ENCODE measurements at regions not wholly inside any gene's neighbourhood (a gene's known extent, or its start where the extent isn't known, plus 50 kb on each side); places are given as distances from the start of the nearest gene placed in this dataset.

- no peak for DNase-seq
Observed at GRCh38 chr10:44301781-44302355, 83.0 kb downstream of the CXCL12 start.

GRCh38 chr10:44300666-44301649, 83.9 kb downstream of the CXCL12 start:
- no peak for DNase-seq

DNA sequence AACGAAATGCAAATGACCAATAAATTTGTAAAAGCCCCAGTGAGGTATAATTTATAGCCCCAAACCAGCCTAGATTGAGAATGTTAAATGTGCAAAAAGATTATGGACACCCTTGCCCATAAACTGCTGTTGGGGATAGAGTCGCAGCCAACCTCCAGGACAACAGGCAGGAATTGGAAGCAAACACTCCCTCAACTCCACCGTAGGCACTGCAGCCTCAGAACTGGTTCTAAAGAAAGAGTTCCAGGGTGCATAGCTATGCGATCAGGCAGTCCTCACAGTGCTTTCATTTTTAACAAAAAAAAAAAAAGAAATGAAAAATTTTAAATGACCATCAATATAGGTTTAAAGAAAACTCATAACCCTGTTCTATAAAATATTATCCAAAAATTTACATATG, 86.2 kb downstream of the CXCL12 start:
- DNase-seq = no peak

DNA sequence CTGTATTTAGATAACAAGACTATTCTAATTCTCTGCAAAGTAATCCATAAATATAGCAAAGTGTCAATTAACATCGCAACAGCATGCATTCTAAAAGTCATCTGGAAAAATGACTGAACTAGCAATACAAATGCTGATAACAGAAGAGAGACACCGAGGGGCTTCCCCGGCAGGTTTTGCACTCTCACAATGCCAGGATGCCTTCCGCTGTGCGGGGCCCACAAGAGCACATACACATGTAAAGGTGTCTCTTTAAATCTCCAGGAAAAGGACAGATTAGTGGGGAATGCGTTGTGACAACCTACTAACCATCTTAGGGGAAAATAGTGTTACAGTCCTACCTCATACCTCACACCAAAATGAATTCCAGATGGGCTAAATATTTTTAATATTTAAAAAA, 86.9 kb downstream of the CXCL12 start:
- DNase-seq = no peak

DNA sequence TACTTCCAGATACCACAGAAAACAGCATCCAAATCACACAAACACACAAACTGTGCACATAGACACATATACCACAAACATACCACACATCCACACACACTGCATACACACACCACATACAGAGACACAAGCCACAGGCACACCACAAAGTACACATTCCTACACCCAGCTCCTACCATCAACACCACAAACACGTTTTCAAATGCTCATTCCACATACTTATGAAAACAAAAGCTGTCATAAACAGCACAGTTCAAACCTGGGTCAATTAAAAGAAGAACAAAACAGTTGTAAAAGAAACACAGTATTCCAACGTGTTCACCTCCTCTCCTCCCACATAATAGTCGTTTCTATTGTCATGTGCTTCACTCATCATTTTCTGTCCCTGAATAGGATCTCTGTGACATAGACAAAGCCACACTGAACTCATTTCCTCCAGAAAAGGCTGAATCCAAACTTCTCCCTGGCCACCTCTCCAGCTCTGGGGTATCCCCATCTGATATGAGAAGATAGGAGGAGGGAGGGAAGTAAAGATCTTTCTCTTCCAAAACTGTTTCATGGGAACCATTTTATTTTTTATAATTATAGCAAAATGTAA, 89.2 kb downstream of the CXCL12 start:
- DNase-seq = no peak

DNA sequence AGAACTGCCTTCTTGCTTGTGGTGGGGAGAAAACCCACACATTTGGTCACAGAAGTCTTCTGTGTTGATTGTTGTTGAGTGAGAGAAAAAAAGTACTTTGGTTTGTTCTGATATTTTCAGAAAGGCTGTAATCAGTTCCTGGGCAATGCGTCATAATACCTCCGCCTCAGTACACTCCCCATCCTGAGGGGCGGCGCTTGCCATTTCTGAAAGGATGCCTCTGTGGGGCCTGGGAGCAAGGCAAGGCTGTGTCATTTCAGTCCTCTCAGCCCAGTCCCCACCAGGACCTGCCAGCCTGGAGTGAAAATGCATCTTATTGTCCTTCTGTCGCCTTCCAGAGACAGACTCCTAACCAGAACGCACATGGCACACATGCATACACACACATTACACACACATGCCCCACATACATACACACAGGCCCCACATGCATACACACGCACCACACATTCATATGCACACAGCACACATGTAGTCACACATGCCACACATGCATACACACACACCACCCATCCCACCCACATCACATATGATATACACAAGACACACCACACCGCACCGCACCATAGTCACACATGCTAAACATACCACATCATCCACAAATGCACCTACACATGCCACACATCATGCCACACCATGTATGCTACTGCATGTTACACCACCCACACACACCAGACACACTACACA, 90.0 kb downstream of the CXCL12 start:
- DNase-seq = no peak

- DNase-seq = no peak
Observed at GRCh38 chr10:44293842-44294241, 91.1 kb downstream of the CXCL12 start.

- DNase-seq = no peak
Observed at GRCh38 chr10:44293306-44293778, 91.6 kb downstream of the CXCL12 start.

GRCh38 chr10:44292390-44293002, 92.4 kb downstream of the CXCL12 start:
- no peak for DNase-seq

- DNase-seq = no peak
Observed at GRCh38 chr10:44291091-44291490, 93.8 kb downstream of the CXCL12 start.

DNA sequence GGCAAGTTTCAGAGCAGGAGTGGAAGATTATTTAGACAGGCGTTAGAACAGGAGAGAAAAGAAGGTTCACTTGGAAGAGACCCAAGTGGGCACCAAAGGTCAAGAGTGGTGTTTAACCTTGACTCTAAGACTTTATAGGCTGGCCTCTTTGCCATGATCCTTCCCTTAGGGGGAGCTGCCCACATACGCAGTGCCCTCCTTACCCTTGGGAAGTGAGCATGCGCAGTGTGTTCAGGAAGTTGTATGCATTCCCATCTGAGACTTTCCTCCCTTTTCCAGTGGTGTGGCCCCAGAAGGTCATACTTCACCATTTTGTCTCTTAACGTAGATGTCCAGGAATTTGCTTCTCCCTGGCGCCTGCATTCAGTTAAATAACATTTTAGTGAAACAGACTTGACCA, 95.8 kb downstream of the CXCL12 start:
- no peak for DNase-seq

DNA sequence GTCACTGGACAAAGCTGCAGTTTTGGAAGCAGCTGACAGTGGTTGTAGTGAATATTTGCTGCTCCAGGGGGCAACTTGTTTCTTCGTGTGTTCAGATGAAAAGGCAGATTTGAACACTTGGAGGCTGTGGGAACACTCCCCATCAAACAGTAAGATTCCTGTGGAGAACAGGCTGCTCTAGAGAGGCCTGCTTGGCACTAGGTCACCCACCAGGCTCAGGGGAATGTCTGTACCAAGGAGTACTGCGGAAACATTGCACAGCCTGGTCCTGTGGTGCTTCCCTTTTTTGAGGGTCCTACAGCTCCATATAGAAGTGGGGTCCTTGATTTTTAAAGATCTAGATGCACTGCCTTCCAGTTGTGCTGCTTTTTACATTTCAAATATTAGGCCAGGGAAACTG, 97.5 kb downstream of the CXCL12 start:
- no peak for DNase-seq

GRCh38 chr10:44284198-44285084, 100.5 kb downstream of the CXCL12 start:
- no peak for DNase-seq

GRCh38 chr10:44282626-44283300, 102.1 kb downstream of the CXCL12 start:
- no peak for DNase-seq

DNA sequence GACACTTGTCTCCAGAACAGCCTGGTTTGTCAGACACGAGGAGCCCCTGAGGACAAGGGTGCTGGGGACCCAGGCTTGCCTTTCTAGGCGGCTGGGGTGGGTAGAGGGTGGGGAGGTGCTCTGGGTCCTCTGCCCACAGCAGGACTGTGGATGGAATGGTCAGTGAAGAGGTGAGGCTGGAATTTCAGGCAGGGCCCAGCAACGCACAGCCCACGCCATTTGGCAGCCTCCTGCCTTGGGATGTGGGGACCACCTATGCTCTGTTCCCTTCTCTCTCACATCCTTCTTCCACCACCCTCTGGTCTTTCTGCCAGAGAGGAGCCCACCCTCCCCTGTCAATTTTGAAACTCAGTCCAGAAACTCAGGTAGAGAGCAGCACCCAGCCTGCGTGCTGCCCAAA, 103.2 kb downstream of the CXCL12 start:
- no peak for DNase-seq

DNA sequence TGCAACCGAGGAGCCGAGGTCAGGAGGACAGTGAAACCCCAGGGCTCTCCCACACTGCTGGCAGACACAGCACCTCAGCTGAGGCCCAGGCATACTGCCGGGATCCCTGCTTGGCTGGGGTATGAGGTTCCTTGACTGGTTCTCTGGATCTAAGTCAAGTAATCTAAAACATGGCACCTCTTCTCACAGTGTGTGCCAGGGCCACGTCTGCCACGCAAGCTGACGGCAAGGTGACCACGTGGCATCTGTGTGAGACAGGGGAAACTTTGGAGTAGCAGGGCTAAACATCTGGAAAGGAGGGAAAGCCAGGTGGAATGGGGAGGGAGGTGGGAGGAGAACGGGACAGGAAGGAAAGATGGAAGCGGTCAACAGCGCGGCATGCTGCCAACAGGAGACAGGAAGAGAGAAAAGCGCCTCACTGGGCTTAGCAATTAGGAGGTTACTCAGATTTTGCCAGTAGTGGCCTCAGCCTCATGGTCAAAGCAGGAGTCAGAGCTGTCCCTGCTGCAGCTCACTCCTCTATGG, 103.7 kb downstream of the CXCL12 start:
- no peak for DNase-seq

DNA sequence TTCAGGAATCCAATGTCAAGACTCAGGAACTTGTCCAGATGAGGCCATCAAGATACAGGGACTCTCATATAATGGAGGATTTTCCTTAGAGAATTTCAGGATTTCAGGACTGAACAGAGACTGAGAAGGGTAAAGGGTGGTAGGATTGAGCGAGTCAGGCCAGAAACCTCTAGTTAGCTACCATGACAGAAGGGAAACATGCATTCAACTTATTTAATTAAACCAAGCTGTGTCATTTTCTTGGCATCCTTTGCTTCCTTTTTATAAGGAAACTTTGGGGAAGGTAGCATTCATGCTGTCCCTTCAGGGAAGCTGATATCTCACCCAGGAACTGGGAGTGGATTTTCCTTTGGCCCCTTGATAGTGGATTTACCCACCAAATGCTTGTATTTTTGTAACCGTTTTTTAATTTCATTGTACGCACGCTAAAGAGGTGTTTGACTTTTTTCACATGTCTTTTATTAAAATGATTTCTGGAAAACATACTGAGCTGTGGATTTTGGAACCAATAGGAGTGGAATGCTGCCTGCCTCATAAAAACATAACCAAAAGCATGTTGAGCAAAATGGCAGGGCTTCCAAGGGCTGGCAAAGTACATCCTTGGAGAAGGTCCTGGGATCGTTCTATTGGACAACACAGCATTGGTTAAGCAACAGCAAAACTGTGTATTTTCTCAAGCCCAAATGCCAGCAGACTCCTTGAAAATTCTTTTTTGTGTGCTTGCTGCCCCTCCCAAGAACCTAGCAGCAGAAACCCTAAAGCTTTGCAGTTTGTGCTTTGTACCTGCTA, 104.5 kb downstream of the CXCL12 start:
- no peak for DNase-seq

GRCh38 chr10:44279426-44280126, 105.3 kb downstream of the CXCL12 start:
- DNase-seq = no peak
